ENCODE measurements at regions not wholly inside any gene's neighbourhood (a gene's known extent, or its start where the extent isn't known, plus 50 kb on each side); places are given as distances from the start of the nearest gene placed in this dataset.

DNA sequence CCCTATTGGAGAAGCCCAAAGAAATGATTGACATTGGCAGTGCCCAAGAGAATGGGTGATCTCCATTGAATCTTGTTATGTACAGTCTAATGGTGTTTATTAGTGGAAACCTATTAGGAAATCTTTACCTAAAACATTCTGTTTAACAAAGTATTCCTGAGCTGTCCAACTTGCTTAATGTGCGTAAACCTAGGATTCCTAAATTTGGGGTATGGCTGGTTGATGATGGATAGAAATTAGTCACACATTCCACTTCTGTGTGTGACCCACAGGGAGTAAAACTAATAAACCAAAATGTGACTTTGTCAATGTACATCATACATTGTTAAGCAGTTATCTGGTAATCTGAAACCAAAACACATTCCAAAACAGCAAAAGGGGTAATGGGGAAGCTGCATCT lies 761.3 kb downstream of the FSCB start:
- no peak overlapping the region for H2BK5ac ChIP-seq (ENCODE audit: low read depth, low read length, poor library complexity, severe bottlenecking)
- H3K9ac ChIP-seq (ENCODE audit: low read depth, low read length), result no peak overlapping the region
- ATAC-seq (ENCODE audit: low read depth) (no peak), DNase-seq (no peak)
- POLR2A ChIA-PET (ENCODE audit: unreplicated experiment), result no interaction called here
- dilution Hi-C loops (cut with HindIII; ENCODE audit: low sequenced_read_pairs, unreplicated experiment) (no loop called here), intact Hi-C loops (cut with micrococcal nuclease) (no loop called here), in situ Hi-C loops (cut with MboI; ENCODE audit: low sequenced_read_pairs) (no loop called here)
- no peaks in the 10 kb centered on the region for H3K9me3 ChIP-seq (ENCODE audit: control insufficient read depth, insufficient read depth, low read length)
- no peak overlapping the region for H3K14ac ChIP-seq (replicated peaks; ENCODE audit: low read depth, low read length)
- no peaks in the 10 kb centered on the region for H3K4me1 ChIP-seq (ENCODE audit: control insufficient read depth, insufficient read depth, low read length)
- no peaks in the 10 kb centered on the region for H3K9me1 ChIP-seq (ENCODE audit: insufficient read depth, low read length)
- H2BK120ac ChIP-seq (ENCODE audit: low read depth, low read length), result no peak overlapping the region
- H3K56ac ChIP-seq (ENCODE audit: extremely low read depth, insufficient read depth, low read length), result no peak overlapping the region
- no peak overlapping the region for H2AK9ac ChIP-seq (replicated peaks; ENCODE audit: low read depth, low read length, poor library complexity)
- no CpG with 5 or more reads among the region's 1 CpG for WGBS, 2 experiments (ENCODE audit: extremely low coverage in 2 of 2, insufficient read length in 1 of 2)
- no peak overlapping the region for H2AFZ ChIP-seq (replicated peaks; ENCODE audit: low read length, poor library complexity)
- H4K5ac ChIP-seq (ENCODE audit: low read depth, low read length), result no peak overlapping the region
- no peak overlapping the region for H2BK15ac ChIP-seq (ENCODE audit: low read depth, low read length)
- no peak for TF ChIP-seq RFX5 (IDR thresholded peaks at IDR 0.05; ENCODE audit: low read depth, low read length)
- TF ChIP-seq, protein P1, sequence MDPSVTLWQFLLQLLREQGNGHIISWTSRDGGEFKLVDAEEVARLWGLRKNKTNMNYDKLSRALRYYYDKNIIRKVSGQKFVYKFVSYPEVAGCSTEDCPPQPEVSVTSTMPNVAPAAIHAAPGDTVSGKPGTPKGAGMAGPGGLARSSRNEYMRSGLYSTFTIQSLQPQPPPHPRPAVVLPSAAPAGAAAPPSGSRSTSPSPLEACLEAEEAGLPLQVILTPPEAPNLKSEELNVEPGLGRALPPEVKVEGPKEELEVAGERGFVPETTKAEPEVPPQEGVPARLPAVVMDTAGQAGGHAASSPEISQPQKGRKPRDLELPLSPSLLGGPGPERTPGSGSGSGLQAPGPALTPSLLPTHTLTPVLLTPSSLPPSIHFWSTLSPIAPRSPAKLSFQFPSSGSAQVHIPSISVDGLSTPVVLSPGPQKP (IDR thresholded peaks at IDR 0.05; ENCODE audit: borderline replicate concordance, low read depth, low read length), result no peak
- TF ChIP-seq NFE2L2 (IDR thresholded peaks at IDR 0.05; ENCODE audit: low read depth, low read length), result no peak
- no peak for TF ChIP-seq SMC3 (IDR thresholded peaks at IDR 0.05; ENCODE audit: low read depth, low read length)
- no peak overlapping the region for H3K27ac ChIP-seq (ENCODE audit: insufficient read depth, low read length)
- H3K79me1 ChIP-seq (ENCODE audit: low read depth in 1 of 2, low read length in 2 of 2), result no peaks in the 10 kb centered on the region
- H3K4ac ChIP-seq (ENCODE audit: low read depth, low read length), result no peak overlapping the region
- no peaks in the 10 kb centered on the region for H3K27me3 ChIP-seq (ENCODE audit: control insufficient read depth, insufficient read depth, low read length)
- H4K8ac ChIP-seq (ENCODE audit: low read depth in 2 of 2, low read length in 2 of 2), result no peak overlapping the region
- no peaks in the 10 kb centered on the region for H3K36me3 ChIP-seq (ENCODE audit: control insufficient read depth, insufficient read depth, low read length)
- no peak overlapping the region for H4K91ac ChIP-seq (ENCODE audit: insufficient read depth, low read depth, low read length)
- H3K4me2 ChIP-seq (ENCODE audit: low read depth, low read length), result no peak overlapping the region
- CTCF ChIA-PET, result no interaction called here
- no peak overlapping the region for H2BK20ac ChIP-seq (ENCODE audit: low read depth, low read length)
- H4K20me1 ChIP-seq (ENCODE audit: insufficient read depth, low read length), result no peaks in the 10 kb centered on the region
- no peak overlapping the region for H3K18ac ChIP-seq (ENCODE audit: low read depth, low read length)
- no peak overlapping the region for H3K23ac ChIP-seq (ENCODE audit: low read depth, low read length)
- H3K4me3 ChIP-seq (ENCODE audit: insufficient read depth, low read depth, low read length), result no peak overlapping the region
- H2AK5ac ChIP-seq (ENCODE audit: low read depth, low read length), result no peak overlapping the region
- BruUV-seq (replicated peaks), result no TSS peak
